ENCODE measurements at regions not wholly inside any gene's neighbourhood (a gene's known extent, or its start where the extent isn't known, plus 50 kb on each side); places are given as distances from the start of the nearest gene placed in this dataset.

DNA sequence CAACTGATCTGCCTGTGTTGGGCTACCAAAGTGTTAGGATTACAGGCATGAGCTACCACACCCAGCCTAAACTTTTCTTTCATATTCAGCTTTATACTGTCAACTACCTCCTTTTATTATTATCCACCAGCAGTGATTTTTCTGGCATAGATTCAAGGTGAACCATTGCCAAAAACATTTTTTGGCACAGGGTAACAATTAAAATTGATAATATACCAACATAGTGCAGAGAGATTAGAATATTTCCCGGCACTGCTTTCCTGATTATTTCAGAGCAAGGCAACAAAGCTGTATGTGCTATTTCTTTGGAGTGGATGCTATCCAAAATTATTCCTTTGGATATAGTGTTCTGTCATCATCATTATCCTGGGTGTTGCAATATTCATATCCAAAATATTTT lies 781.6 kb upstream of the SOX9 start:
- ATAC-seq = no peak
- no peak overlapping the region for H3K4me3 Mint-ChIP-seq

GRCh38 chr17:71342737-71343136 lies 778.1 kb upstream of the SOX9 start:
- CTCF ChIA-PET = no interaction called here
- DNase-seq (no peak), ATAC-seq (no peak)
- TF ChIP-seq CTCF (IDR thresholded peaks at IDR 0.05) = no peak
- H3K27me3 Mint-ChIP-seq = no peaks in the 10 kb centered on the region
- H3K9me3 Mint-ChIP-seq = peaks cover 2% of the 10 kb centered on the region
- H3K36me3 Mint-ChIP-seq (ENCODE audit: low read depth) = no peaks in the 10 kb centered on the region
- no peak overlapping the region for H3K4me3 Mint-ChIP-seq
- POLR2A ChIA-PET = no interaction called here
- intact Hi-C loops (cut with micrococcal nuclease) = no loop called here
- no peak overlapping the region for H3K27ac Mint-ChIP-seq
- H3K4me1 Mint-ChIP-seq (ENCODE audit: low read depth) = no peaks in the 10 kb centered on the region

More for the DNA sequence above, 781.6 kb upstream of the SOX9 start:
- no peak for TF ChIP-seq CTCF (IDR thresholded peaks at IDR 0.05)
- H3K27me3 Mint-ChIP-seq = no peaks in the 10 kb centered on the region
- no peaks in the 10 kb centered on the region for H3K4me1 Mint-ChIP-seq (ENCODE audit: low read depth)
- no peaks in the 10 kb centered on the region for H3K36me3 Mint-ChIP-seq (ENCODE audit: low read depth)
- no peak for DNase-seq
- peaks cover 1% of the 10 kb centered on the region for H3K9me3 Mint-ChIP-seq
- intact Hi-C loops (cut with micrococcal nuclease) = no loop called here
- no peak overlapping the region for H3K27ac Mint-ChIP-seq
- POLR2A ChIA-PET = no interaction called here
- CTCF ChIA-PET = no interaction called here

GRCh38 chr17:71349908-71350600 lies 770.8 kb upstream of the SOX9 start:
- CTCF ChIA-PET = no interaction called here
- Mint-ChIP-seq H3K4me3 (no peak overlapping the region), H3K36me3 (ENCODE audit: low read depth) (no peaks in the 10 kb centered on the region), H3K9me3 (peaks cover 5% of the 10 kb centered on the region), H3K27me3 (no peaks in the 10 kb centered on the region), H3K4me1 (ENCODE audit: low read depth) (no peaks in the 10 kb centered on the region), H3K27ac (no peak overlapping the region)
- POLR2A ChIA-PET = no interaction called here
- no peak for ATAC-seq
- no peak for DNase-seq
- intact Hi-C loops (cut with micrococcal nuclease) = no loop called here
- no peak for TF ChIP-seq CTCF (IDR thresholded peaks at IDR 0.05)

DNA sequence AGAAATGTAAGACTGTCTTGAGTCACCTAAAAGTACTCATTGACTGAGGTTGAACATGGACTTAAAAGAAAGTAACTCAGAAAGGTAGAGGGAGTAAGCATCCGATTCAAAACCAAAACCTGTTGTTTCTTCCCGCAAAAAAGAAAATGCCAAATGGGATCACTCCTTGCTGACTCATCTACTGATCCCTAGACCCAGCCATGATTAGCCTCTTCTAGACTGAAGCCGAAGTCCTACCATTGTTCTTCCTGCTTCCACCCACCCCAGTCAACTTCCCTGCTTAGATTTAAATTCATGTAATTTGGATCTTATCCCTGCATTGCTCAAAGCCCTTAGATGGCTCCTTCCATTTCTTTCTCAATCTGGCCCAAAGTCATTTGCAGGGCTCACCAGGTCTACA lies 760.5 kb upstream of the SOX9 start:
- Mint-ChIP-seq H3K4me3 (no peak overlapping the region), H3K27ac (no peak overlapping the region), H3K27me3 (no peaks in the 10 kb centered on the region), H3K36me3 (ENCODE audit: low read depth) (no peaks in the 10 kb centered on the region), H3K4me1 (ENCODE audit: low read depth) (no peaks in the 10 kb centered on the region), H3K9me3 (peaks cover 2% of the 10 kb centered on the region)
- ChIA-PET CTCF (no interaction called here), POLR2A (no interaction called here)
- intact Hi-C loops (cut with micrococcal nuclease) = no loop called here
- DNase-seq (no peak), ATAC-seq (no peak)
- TF ChIP-seq CTCF (IDR thresholded peaks at IDR 0.05) = no peak

GRCh38 chr17:71361656-71362450 lies 759.0 kb upstream of the SOX9 start:
- intact Hi-C loops (cut with micrococcal nuclease) = no loop called here
- CTCF ChIA-PET = no interaction called here
- Mint-ChIP-seq H3K27ac (no peak overlapping the region), H3K9me3 (peaks cover 3% of the 10 kb centered on the region), H3K27me3 (no peaks in the 10 kb centered on the region), H3K36me3 (ENCODE audit: low read depth) (no peaks in the 10 kb centered on the region), H3K4me1 (ENCODE audit: low read depth) (no peaks in the 10 kb centered on the region), H3K4me3 (no peak overlapping the region)
- no peak for ATAC-seq
- no peak for TF ChIP-seq CTCF (IDR thresholded peaks at IDR 0.05)
- no peak for DNase-seq
- POLR2A ChIA-PET = no interaction called here

All from activated CD8-positive, alpha-beta T cell treated with anti-CD3 and anti-CD28 coated beads for 36 hours (primary cell).